HG02571 (cell line): ENCODE measurements at regions not wholly inside any gene's neighbourhood (a gene's known extent, or its start where the extent isn't known, plus 50 kb on each side); places are given as distances from the start of the nearest gene placed in this dataset.
"Not testable (repeated sequence)": the region's sequence is repeated elsewhere in the genome, so short reads cannot be mapped to it uniquely, and the experiment has no call there.

Source experiments
- ATAC-seq: cut with Tn5 transposase; IDR thresholded peaks from one replicate; pipeline ENCODE4 v1.9.1; 2021; ENCODE audit warnings: mild to moderate bottlenecking, moderate library complexity; ENCODE audit not compliant: unreplicated experiment

GRCh38 chr10:61021926-61022325 is 77.9 kb upstream of the RHOBTB1 start:
- no peak for ATAC-seq

GRCh38 chr10:61020420-61021158 is 76.6 kb upstream of the RHOBTB1 start:
- no peak for ATAC-seq

GRCh38 chr10:61018146-61018545 is 74.2 kb upstream of the RHOBTB1 start:
- no peak for ATAC-seq

- ATAC-seq: no peak
These were observed 72.6 kb upstream of the RHOBTB1 start for GRCh38 chr10:61016630-61017029.

- no peak for ATAC-seq
These were observed 72.0 kb upstream of the RHOBTB1 start for GRCh38 chr10:61016007-61016406.

GRCh38 chr10:61010863-61011262 is 66.9 kb upstream of the RHOBTB1 start:
- ATAC-seq: no peak

- not testable (repeated sequence) for ATAC-seq
These were observed 59.1 kb upstream of the RHOBTB1 start for GRCh38 chr10:61003069-61003468.

- ATAC-seq: no peak
These were observed 57.7 kb upstream of the RHOBTB1 start for GRCh38 chr10:61001731-61002122.

GRCh38 chr10:61000769-61001730 is 57.1 kb upstream of the RHOBTB1 start:
- no peak for ATAC-seq

GRCh38 chr10:60998932-60999331 is 54.9 kb upstream of the RHOBTB1 start:
- no peak for ATAC-seq

GRCh38 chr10:60994128-60994527 is 50.1 kb upstream of the RHOBTB1 start:
- no peak for ATAC-seq
